ENCODE measurements at regions not wholly inside any gene's neighbourhood (a gene's known extent, or its start where the extent isn't known, plus 50 kb on each side); places are given as distances from the start of the nearest gene placed in this dataset.

DNA sequence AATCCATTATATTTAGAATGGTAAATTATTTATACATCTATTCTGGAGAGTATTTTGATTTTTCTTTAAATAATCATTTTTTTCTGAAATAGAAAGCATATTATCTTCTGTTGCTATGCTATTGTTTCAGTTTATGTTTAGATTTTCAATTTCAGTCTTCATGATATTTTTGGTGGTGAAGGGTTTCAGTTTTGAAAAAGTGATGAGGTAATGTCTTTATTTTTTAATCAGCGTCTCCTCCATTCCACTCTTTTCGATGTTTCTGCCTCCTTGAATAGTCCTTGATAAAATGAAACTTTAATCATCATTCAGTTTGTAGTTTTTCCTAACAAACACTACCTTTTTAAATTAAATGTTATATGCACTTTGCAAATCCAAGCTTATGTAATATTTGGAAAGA lies 428.6 kb downstream of the PTPRC start:
- TF ChIP-seq, protein P1, sequence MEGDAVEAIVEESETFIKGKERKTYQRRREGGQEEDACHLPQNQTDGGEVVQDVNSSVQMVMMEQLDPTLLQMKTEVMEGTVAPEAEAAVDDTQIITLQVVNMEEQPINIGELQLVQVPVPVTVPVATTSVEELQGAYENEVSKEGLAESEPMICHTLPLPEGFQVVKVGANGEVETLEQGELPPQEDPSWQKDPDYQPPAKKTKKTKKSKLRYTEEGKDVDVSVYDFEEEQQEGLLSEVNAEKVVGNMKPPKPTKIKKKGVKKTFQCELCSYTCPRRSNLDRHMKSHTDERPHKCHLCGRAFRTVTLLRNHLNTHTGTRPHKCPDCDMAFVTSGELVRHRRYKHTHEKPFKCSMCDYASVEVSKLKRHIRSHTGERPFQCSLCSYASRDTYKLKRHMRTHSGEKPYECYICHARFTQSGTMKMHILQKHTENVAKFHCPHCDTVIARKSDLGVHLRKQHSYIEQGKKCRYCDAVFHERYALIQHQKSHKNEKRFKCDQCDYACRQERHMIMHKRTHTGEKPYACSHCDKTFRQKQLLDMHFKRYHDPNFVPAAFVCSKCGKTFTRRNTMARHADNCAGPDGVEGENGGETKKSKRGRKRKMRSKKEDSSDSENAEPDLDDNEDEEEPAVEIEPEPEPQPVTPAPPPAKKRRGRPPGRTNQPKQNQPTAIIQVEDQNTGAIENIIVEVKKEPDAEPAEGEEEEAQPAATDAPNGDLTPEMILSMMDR (IDR thresholded peaks at IDR 0.05; ENCODE audit: control extremely low read depth, extremely low read depth, low read depth, missing control alignments), result no peak
- CTCF ChIA-PET, result interaction anchor here (1.2 to 2.7 kb wide), 2 partner anchors 17 to 46 kb away, joined by 3 to 14 read pairs; no protein-coding TSS in a partner anchor
- DNase-seq (ENCODE audit: extremely low spot score), result no peak
- POLR2A ChIA-PET, result no interaction called here

DNA sequence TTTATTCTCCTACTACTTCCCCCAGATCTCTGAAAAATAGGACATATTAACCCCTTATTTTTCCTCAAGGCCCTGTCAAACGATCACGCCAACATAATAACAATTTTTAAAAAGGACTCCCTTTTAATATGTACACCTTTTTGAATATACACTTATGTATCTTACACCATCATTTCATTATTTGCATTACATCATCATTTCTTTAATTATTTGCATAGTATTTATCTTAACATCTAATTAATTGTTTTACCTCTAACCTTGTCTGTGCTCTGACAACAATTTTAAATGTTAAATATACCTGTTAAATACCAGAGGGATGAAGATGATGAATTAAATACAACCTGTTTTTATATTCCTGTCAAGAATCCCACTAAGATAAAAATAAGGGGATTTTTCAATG lies 432.2 kb downstream of the PTPRC start:
- TF ChIP-seq, protein P1 (IDR thresholded peaks at IDR 0.05; ENCODE audit: control extremely low read depth, extremely low read depth, low read depth, missing control alignments), result no peak
- POLR2A ChIA-PET, result no interaction called here
- DNase-seq (ENCODE audit: extremely low spot score), result no peak
- CTCF ChIA-PET, result no interaction called here

DNA sequence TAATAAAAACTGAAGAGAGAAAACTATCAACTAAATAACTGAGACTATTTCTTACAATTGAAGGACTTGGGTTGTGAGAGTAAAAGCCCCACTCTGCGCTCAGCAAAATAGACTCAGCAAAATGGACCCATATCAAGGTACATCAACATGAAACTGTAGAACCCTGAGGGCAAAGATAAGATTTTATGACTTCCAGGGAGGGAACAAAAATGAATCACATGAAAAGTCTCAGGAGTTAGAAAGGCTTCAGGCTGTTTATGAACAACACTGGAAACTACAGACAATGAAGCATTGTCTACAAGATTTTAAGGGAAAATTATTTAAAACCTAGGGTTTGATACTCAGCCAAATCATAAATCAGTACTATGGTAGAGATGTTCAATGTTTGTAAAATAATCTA lies 434.3 kb downstream of the PTPRC start:
- TF ChIP-seq, protein P1 (IDR thresholded peaks at IDR 0.05; ENCODE audit: control extremely low read depth, extremely low read depth, low read depth, missing control alignments), result no peak
- CTCF ChIA-PET, result interaction anchor here (1.2 to 1.8 kb wide), 2 partner anchors 8 to 54 kb away, joined by 3 to 4 read pairs; no protein-coding TSS in a partner anchor
- no peak for DNase-seq (ENCODE audit: extremely low spot score)
- POLR2A ChIA-PET, result no interaction called here

DNA sequence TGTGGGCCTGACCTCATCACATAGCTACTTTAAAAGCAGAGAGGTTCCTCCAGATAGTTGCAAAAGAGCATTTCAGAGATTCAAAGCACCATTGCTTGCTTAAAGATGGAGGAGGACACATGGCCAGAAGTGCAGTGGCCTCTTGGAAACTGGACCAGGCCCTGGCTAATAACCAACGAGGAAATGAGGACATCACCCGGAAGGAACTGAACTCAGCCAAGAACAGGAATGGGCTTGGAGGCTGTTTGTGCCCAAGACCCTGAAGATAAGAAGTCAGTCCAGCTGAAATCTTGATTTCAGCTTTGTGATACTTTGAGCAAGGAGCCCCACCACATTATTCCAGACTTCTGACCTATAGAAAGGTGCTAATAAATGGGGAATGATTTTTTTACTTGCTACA lies 437.0 kb downstream of the PTPRC start:
- DNase-seq (ENCODE audit: extremely low spot score), result no peak
- ChIA-PET CTCF (no interaction called here), POLR2A (no interaction called here)
- TF ChIP-seq, protein P1 (IDR thresholded peaks at IDR 0.05; ENCODE audit: control extremely low read depth, extremely low read depth, low read depth, missing control alignments), result no peak

GRCh38 chr1:199079994-199080393 lies 441.2 kb downstream of the PTPRC start:
- POLR2A ChIA-PET, result no interaction called here
- CTCF ChIA-PET, result no interaction called here
- DNase-seq (ENCODE audit: extremely low spot score), result no peak
- TF ChIP-seq, protein P1 (IDR thresholded peaks at IDR 0.05; ENCODE audit: control extremely low read depth, extremely low read depth, low read depth, missing control alignments), result no peak

GRCh38 chr1:199081739-199082138 lies 442.9 kb downstream of the PTPRC start:
- DNase-seq (ENCODE audit: extremely low spot score), result peak; percentile 13
- POLR2A ChIA-PET, result no interaction called here
- TF ChIP-seq, protein P1 (IDR thresholded peaks at IDR 0.05; ENCODE audit: control extremely low read depth, extremely low read depth, low read depth, missing control alignments), result no peak
- CTCF ChIA-PET, result interaction anchor here (1.6 to 2.5 kb wide), 2 partner anchors 16 to 162 kb away, joined by 4 to 5 read pairs; no protein-coding TSS in a partner anchor
